Left renal cortex interstitium (tissue), 4 donors: ENCODE measurements at regions not wholly inside any gene's neighbourhood (a gene's known extent, or its start where the extent isn't known, plus 50 kb on each side); places are given as distances from the start of the nearest gene placed in this dataset.

Experiments
- DNase-seq, 4 donors: peaks; one replicate each; pipeline ENCODE4 v3.0.0-alpha.2; 2013; ENCODE audit warnings: low read depth in 4 of 4, low spot score in 2 of 4, missing footprints in 1 of 4

GRCh38 chr14:25552826-25553225 lies 502.9 kb upstream of the STXBP6 start:
- DNase-seq, result no peak

- DNase-seq, result no peak
These were observed 501.7 kb upstream of the STXBP6 start for GRCh38 chr14:25551674-25552073.

- DNase-seq, result no peak
These were observed 496.9 kb upstream of the STXBP6 start for GRCh38 chr14:25546826-25547225.

DNA sequence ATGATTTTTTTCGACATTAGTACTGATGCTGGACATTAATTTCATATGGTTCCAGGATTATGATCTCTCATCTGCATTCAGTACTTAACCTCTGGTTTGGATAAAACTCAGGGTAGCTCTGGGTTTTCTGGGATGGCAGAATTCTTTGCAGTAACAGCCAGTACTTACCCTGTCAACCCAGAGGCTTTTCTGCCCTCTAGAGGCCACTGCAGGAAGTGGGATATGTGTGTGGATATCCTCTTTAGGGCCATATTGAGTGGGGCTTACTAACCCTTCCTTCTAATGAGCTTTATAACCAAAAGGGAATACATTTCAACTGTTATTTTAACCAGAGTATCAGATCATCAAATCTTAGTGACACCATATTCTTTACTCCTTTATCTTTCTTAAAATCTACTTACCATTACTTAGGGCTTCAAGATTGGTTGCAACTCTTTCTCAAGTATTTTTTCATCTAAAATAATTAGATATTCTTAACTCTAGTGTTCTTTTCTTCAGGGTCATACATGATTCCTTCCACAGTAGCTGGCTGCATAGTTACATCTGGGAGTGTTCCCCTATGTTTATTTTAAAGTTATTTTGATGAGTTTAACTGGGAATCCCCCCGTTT lies 488.0 kb upstream of the STXBP6 start:
- no peak for DNase-seq

GRCh38 chr14:25526290-25526689 lies 476.3 kb upstream of the STXBP6 start:
- no peak for DNase-seq

DNA sequence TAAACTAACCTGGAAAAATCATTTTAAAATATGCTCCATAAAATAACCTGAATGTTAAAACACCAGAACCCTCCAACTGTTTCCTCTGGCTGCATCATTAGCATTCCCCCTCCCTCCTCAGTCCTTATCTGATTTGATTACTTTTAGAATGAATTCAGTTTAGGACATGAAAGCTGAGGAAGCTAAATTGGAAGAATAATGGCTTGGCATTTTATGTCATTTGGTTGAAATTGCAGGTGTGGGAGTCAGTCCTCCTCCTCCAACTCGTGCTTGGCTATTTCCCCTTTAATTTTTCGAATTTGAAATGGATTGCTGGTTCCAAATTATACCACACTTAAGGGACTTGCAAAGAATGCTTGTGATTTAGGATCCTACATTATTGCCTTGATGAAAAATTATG lies 473.0 kb upstream of the STXBP6 start:
- DNase-seq, result no peak

GRCh38 chr14:25522116-25522515 lies 472.2 kb upstream of the STXBP6 start:
- DNase-seq, result no peak

DNA sequence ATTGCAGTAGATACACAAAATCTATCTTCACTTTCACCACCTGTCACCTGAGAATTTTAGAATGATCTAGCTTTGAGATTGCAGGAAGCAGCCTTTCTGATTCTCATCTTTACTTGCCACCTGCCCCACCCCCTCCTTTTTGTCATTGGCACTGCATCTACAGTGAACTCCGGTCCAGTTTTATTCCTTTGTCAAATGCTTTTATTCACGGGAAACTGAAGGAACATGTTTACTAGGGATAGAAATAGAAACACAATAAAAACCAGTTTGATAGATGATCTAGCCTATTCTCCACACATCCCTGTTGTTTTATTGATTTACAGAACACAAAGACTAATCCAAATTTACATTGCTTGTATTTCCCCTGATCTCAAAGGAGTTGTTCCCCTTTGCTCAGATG lies 471.7 kb upstream of the STXBP6 start:
- no peak for DNase-seq

- DNase-seq, result no peak
These were observed 470.9 kb upstream of the STXBP6 start for GRCh38 chr14:25520821-25521220.

DNA sequence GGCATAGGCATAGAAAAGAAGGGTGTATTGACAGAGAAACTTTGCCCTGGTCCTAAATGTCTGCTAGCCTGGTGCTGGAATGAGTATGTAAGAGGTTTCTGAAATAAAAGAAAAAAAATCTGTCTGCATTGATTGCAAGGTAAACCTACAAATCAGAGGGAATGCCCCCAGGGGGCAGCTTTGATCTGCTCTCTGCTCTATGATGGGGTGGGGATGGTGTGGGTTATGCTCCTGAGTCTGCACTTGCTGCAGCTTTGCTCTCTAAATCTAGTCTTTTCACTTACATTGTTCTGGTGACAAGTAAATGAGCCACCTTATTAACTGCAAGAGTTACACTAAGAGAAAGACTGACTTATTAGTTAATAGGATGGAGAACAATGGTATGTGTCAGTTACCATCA lies 468.4 kb upstream of the STXBP6 start:
- DNase-seq, result no peak

- DNase-seq, result no peak
These were observed 466.9 kb upstream of the STXBP6 start for GRCh38 chr14:25516838-25517237.

- no peak for DNase-seq
These were observed 458.9 kb upstream of the STXBP6 start for GRCh38 chr14:25508845-25509244.

DNA sequence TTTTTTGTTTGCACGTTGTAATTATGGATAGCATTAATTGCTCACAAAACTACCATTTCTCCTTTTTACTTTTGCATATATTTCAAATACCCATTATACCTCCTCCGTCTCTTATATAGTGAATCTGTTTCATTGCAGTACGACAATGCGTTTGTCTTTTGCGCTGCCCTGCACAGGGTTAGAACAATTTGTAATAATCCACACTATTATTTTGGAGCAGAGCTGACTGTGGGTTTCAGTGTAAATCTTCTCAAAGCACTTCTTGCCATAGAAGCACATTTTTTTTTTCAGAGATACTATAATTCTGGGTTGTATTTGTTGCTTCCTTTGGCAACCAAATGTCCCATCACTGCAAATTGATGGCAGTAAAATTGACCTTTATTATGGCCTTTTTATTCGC lies 451.8 kb upstream of the STXBP6 start:
- DNase-seq, result no peak

DNA sequence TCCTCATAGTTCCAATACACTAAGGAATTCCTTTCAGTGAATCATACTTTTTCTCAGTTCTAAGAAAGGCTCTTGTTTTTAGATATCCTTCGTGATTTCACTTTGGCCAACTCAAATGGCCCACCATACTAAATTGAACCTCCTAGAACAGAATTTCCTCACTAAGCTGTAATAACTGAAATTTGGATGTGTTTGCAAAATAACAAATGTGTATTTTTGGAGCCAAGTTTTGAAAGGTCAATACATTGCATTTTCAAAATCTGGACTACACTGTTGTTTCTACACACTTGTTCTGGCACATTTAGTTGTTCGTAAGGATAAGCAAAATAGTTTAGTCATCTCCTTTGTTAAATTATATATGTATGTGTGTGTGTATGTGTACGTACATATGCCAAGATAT lies 439.0 kb upstream of the STXBP6 start:
- no peak for DNase-seq

GRCh38 chr14:25485381-25485780 lies 435.4 kb upstream of the STXBP6 start:
- DNase-seq, result peak in 2 of 4 donors; percentile 8 to 23

DNA sequence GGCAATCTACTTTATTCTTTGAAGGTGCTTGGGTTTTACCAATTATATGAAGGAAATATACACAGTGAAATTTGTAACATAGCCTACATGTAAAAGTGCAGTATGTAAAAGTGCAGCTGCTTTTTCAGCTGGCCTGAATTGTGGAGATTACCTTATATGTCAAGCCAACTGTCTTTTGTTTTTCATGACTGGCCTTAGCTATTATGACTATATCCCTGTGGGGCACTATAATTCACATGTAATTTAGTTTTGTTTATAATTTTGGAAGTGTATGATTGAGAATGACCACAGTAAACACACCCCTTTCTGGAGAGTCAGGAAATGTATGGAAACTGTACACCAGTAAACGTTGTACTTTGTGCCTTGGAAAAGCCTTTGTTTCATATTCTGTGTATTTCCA lies 435.0 kb upstream of the STXBP6 start:
- no peak for DNase-seq

GRCh38 chr14:25484235-25484634 lies 434.3 kb upstream of the STXBP6 start:
- DNase-seq, result peak in 1 of 4 donors; percentile 3

DNA sequence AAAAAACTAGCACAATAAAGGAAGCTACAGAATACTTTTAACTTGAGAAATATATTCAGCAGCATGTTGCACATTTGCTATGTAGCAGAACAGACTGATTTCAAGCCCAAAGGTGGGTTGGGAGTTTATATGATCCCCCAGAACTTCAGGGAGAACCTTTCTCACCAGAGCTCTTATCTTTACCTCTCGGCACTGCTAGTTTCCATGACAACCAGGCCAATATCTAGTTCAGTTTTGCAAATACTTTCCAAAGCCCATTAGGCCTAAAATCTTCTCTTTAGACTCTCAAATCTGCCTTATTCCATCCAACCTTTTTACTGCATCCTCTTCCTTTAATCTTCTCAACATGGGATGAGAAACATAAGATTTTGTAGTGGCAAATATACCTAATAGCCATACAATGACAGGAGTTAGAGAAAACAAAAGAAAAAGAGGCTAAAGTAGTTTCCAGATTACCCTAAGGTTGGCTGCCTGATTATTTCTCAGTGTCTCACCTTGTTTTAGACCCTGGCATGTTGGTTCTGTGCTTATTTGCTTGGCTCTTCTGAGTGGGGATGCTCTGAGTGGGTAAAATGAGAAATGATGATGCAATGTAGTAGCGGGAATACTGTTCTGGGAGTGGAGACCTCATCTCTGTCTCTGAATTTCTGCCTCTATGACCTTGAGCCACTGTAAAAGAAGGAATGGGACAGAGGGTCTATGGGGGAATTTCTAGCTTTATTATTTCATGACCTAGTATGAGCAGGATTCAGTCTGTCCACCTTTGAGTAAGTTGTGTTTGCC lies 427.6 kb upstream of the STXBP6 start:
- DNase-seq, result no peak

- no peak for DNase-seq
These were observed 422.8 kb upstream of the STXBP6 start for GRCh38 chr14:25472700-25473099.

GRCh38 chr14:25464772-25465171 lies 414.8 kb upstream of the STXBP6 start:
- DNase-seq, result no peak

GRCh38 chr14:25464078-25464477 lies 414.1 kb upstream of the STXBP6 start:
- no peak for DNase-seq

DNA sequence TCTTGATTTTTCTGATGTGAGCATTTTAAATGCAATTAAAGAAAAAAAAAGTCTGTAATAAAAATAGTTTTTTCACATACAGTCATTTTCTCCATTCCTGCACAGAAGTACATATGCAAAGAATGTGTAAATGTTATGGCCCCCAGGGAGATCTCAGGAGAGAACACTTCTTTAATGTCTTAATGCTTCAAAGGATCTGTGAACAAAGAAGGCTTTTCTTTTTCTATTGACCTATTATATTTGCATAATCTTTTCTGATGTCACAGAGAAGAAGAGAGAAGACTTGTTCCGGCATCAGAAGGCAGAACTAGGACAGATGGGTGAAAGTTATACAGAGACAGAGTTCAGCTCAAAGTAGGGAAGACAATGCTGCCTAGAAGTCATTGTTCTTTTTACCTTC lies 413.5 kb upstream of the STXBP6 start:
- no peak for DNase-seq

- DNase-seq, result no peak
These were observed 411.8 kb upstream of the STXBP6 start for GRCh38 chr14:25461780-25462179.
